Endothelial cell of umbilical vein (primary cell): ENCODE measurements at regions not wholly inside any gene's neighbourhood (a gene's known extent, or its start where the extent isn't known, plus 50 kb on each side); places are given as distances from the start of the nearest gene placed in this dataset.

ENCODE experiments used
- BruUV-seq: library from RNA; stranded (reverse); fragments of 400-500 nt; replicated peaks from 2 replicates; lab custom pipeline; 2021; lab: Mats Ljungman, UMichigan
- CTCF ChIA-PET: fragments of 300-600, 350-600 bp; sonication (Branson Sonifier 250); formaldehyde crosslinking; loops from one replicate; lab custom pipeline; 2021; ENCODE audit warnings: antibody characterized with exemption, inconsistent platforms; lab: Charles Lee
- POLR2A ChIA-PET: fragments of 300-600, 350-600 bp; sonication (Branson Sonifier 250); formaldehyde crosslinking; loops from one replicate; lab custom pipeline; 2021; ENCODE audit warnings: antibody characterized with exemption, inconsistent platforms; lab: Charles Lee
- DNase-seq: peaks from one replicate; pipeline ENCODE4 v3.0.0-alpha.2; 2011; ENCODE audit warnings: low read depth, low spot score
- FAIRE-seq: peaks from 2 replicates; lab custom pipeline; 2011; peaks lifted over from hg19 to GRCh38; lab: Jason Lieb, UNC
- H2AFZ ChIP-seq: 2 replicates; pipeline ENCODE4 v1.6.0; 2012; ENCODE audit warnings: low read depth, low read length, control low read depth, inconsistent platforms
- H3K27ac ChIP-seq: 2 replicates; pipeline ENCODE4 v1.5.1; 2011; ENCODE audit warnings: low read depth, mild to moderate bottlenecking, control low read depth, low read length, moderate library complexity; ENCODE audit not compliant: insufficient read depth
- H3K27me3 ChIP-seq, 2 experiments: 2 replicates each; pipeline versions ENCODE4 v1.6.0 to v1.6.1; 2011; ENCODE audit warnings: low read length in 2 of 2, mixed read lengths in 1 of 2; ENCODE audit not compliant: control insufficient read depth in 2 of 2, insufficient read depth in 2 of 2
- H3K36me3 ChIP-seq, 2 experiments: 2 replicates in 1 of 2; 3 replicates in 1 of 2; pipeline ENCODE4 v1.5.1; 2011; ENCODE audit warnings: low read length in 2 of 2, mild to moderate bottlenecking in 1 of 2, moderate library complexity in 1 of 2; ENCODE audit not compliant: control insufficient read depth in 2 of 2, insufficient read depth in 2 of 2; ENCODE audit errors: extremely low read depth in 1 of 2
- H3K4me1 ChIP-seq: 3 replicates; pipeline ENCODE4 v1.5.1; 2011; ENCODE audit warnings: mild to moderate bottlenecking, low read length; ENCODE audit not compliant: control insufficient read depth, insufficient read depth; ENCODE audit errors: extremely low read depth
- H3K4me2 ChIP-seq: 2 replicates; pipeline ENCODE4 v1.6.1; 2011; ENCODE audit warnings: low read length, control low read depth, mixed read lengths; ENCODE audit not compliant: insufficient read depth
- H3K4me3 ChIP-seq, 3 experiments: fragments of 200-600 bp in 1 of 3; sonication (generic), shearing (Covaris generic) in 1 of 3; replicated peaks in 1 of 3; 2 replicates each; pipeline ENCODE4 v1.5.1; 2011 to 2016; ENCODE audit warnings: control low read depth in 3 of 3, low read length in 3 of 3, mild to moderate bottlenecking in 2 of 3, inconsistent platforms in 1 of 3, low read depth in 1 of 3, moderate library complexity in 1 of 3; ENCODE audit not compliant: insufficient read depth in 1 of 3
- H3K79me2 ChIP-seq: 2 replicates; pipeline ENCODE4 v1.6.0; 2012; ENCODE audit warnings: low read length, inconsistent platforms; ENCODE audit not compliant: control insufficient read depth, insufficient read depth
- H3K9ac ChIP-seq: replicated peaks from 2 replicates; pipeline ENCODE3; 2011; ENCODE audit warnings: low read length, control low read depth; ENCODE audit not compliant: insufficient read depth; ENCODE audit errors: extremely low read depth
- H3K9me1 ChIP-seq: replicated peaks from 3 replicates; pipeline ENCODE4 v1.6.0; 2011; ENCODE audit warnings: mild to moderate bottlenecking, low read length; ENCODE audit not compliant: control insufficient read depth, insufficient read depth; ENCODE audit errors: extremely low read depth
- H3K9me3 ChIP-seq: replicated peaks from 2 replicates; pipeline ENCODE4 v1.5.1; 2012; ENCODE audit warnings: low read length, inconsistent platforms; ENCODE audit not compliant: control insufficient read depth, insufficient read depth
- H4K20me1 ChIP-seq: replicated peaks from 2 replicates; pipeline ENCODE3; 2011; ENCODE audit warnings: mild to moderate bottlenecking, low read length; ENCODE audit not compliant: control insufficient read depth, insufficient read depth; ENCODE audit errors: extremely low read depth
- CTCF ChIP-seq, 2 donors: IDR thresholded peaks; 1 replicate in 1 of 2; 2 replicates in 1 of 2; pipeline ENCODE4 v1.5.1; 2011; ENCODE audit warnings: low read length in 2 of 2, mild to moderate bottlenecking in 2 of 2, moderate library complexity in 2 of 2, control low read depth in 1 of 2, inconsistent platforms in 1 of 2, low read depth in 1 of 2; ENCODE audit not compliant: insufficient read depth in 1 of 2; ENCODE audit errors: extremely low read depth in 1 of 2
- EZH2 ChIP-seq: IDR thresholded peaks from 2 replicates; pipeline ENCODE4 v1.6.1; 2012; ENCODE audit warnings: borderline replicate concordance, low read depth, mild to moderate bottlenecking, moderate library complexity, low read length, inconsistent platforms; ENCODE audit not compliant: severe bottlenecking
- FOS ChIP-seq: IDR thresholded peaks from 2 replicates; pipeline ENCODE4 v1.6.1; 2011; ENCODE audit warnings: mild to moderate bottlenecking, low read length, moderate library complexity, borderline replicate concordance; ENCODE audit not compliant: insufficient read depth
- GATA2 ChIP-seq: IDR thresholded peaks from 2 replicates; pipeline ENCODE4 v1.7.0; 2011; ENCODE audit warnings: low read depth, mild to moderate bottlenecking, moderate library complexity, mixed read lengths, low read length; ENCODE audit not compliant: insufficient read length, insufficient read depth
- JUN ChIP-seq: IDR thresholded peaks from 2 replicates; pipeline ENCODE4 v1.6.1; 2011; ENCODE audit warnings: borderline replicate concordance, low read depth; ENCODE audit not compliant: insufficient read length, insufficient read depth
- MAX ChIP-seq: IDR thresholded peaks from 2 replicates; pipeline ENCODE4 v1.6.1; 2011; ENCODE audit not compliant: insufficient read depth, insufficient read length
- MYC ChIP-seq: IDR thresholded peaks from one replicate; pipeline ENCODE4 v1.6.1; 2011; ENCODE audit warnings: mild to moderate bottlenecking, low read depth, low read length
- POLR2A ChIP-seq: IDR thresholded peaks from 2 replicates; pipeline ENCODE4 v1.6.1; 2012; ENCODE audit warnings: low read depth, mild to moderate bottlenecking, control low read depth, low read length
- POLR2AphosphoS5 ChIP-seq: IDR thresholded peaks from 2 replicates; pipeline ENCODE4 v1.6.1; 2012; ENCODE audit warnings: low read depth, mild to moderate bottlenecking, control low read depth, low read length, moderate library complexity; ENCODE audit not compliant: insufficient read depth
- dilution Hi-C: fragments of 300-500 bp; cut with MboI; formaldehyde crosslinking; loops from one replicate; pipeline ENCODE4 v1.15.0; 2019; ENCODE audit warnings: low sequenced_read_pairs; ENCODE audit not compliant: extremely low pct_ligation_motif_present
- intact Hi-C: fragments of 100-400 bp; cut with micrococcal nuclease; formaldehyde crosslinking; loops from one replicate; pipeline ENCODE4 v1.10.0; 2022

GRCh38 chr2:107012714-107013306, 126.8 kb upstream of the ST6GAL2 start:
- H3K4me1 ChIP-seq = no peaks in the 10 kb centered on the region
- dilution Hi-C loops (no loop called here), intact Hi-C loops (no loop called here)
- no peaks in the 10 kb centered on the region for H4K20me1 ChIP-seq
- H3K4me3 ChIP-seq = no peak overlapping the region
- no peaks in the 10 kb centered on the region for H3K27me3 ChIP-seq
- ChIA-PET POLR2A (no interaction called here), CTCF (no interaction called here)
- H3K9me1 ChIP-seq = no peaks in the 10 kb centered on the region
- H3K4me2 ChIP-seq = no peak overlapping the region
- no peak overlapping the region for H3K27ac ChIP-seq
- no peak overlapping the region for H3K9ac ChIP-seq
- DNase-seq (no peak), FAIRE-seq (no peak)
- no peaks in the 10 kb centered on the region for H3K9me3 ChIP-seq
- no peak overlapping the region for H2AFZ ChIP-seq
- H3K79me2 ChIP-seq = no peaks in the 10 kb centered on the region
- no peaks in the 10 kb centered on the region for H3K36me3 ChIP-seq
- BruUV-seq = no TSS peak
- TF ChIP-seq POLR2AphosphoS5 (no peak), MYC (no peak), CTCF (IDR thresholded peaks at IDR 0.05; ENCODE audit: extremely low read depth in 1 of 2, insufficient read depth in 1 of 2, low read depth in 1 of 2, low read length in 2 of 2) (no peak), JUN (no peak), FOS (no peak), MAX (no peak), POLR2A (no peak), EZH2 (no peak), GATA2 (no peak)
